Esophagus squamous epithelium (tissue), 4 donors: ENCODE measurements at regions not wholly inside any gene's neighbourhood (a gene's known extent, or its start where the extent isn't known, plus 50 kb on each side); places are given as distances from the start of the nearest gene placed in this dataset.

Experiments
- POLR2A ChIP-seq, 4 donors: fragments of 450-650 bp; IDR thresholded peaks; one replicate each; pipeline ENCODE4 v1.6.1; 2017; ENCODE audit warnings: antibody characterized with exemption in 4 of 4, mild to moderate bottlenecking in 4 of 4, moderate library complexity in 3 of 4
- TF ChIP-seq, protein P1 (sequence below), 6 experiments: fragments of 450-650 bp in 4 of 6; fragments of 200-600 bp in 2 of 6; sonication (generic) in 2 of 6; IDR thresholded peaks; one replicate each; pipeline ENCODE4 v1.5.1; 2016 to 2019; ENCODE audit warnings: antibody characterized with exemption in 6 of 6, mild to moderate bottlenecking in 4 of 6, moderate library complexity in 4 of 6

DNA sequence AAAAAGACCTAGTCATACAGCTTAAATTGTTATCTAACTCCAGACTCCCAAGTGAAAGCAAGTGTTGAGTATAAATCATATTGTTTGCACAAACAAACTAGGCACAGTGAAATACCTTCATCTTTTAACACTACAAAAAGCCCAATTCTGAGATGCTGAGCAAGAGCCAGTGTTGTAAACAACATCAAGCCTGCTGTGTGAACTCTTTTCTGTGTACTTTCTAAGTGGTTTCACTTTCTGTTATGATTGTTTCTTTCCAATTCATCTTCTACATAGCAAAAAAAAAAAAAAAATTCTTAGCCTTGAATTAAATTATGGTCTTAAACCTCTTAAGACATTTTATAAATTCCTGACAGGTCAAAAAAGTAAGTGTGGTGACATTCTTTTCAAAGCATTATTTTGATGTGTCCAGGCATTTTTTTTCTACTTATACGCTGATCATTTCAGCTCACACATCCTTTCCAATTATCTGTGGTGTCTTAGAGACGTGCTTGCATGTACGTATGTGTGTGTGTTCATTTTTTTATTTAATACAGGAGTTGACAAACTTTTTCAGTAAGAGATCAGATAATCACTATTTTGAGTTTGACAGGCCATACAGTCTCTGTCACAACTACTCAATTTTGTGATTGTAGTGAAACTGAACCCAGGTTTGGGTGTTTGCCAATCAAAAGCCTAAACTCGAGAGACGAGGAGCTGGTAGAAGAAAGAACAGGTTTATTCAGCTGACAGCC lies 556.1 kb downstream of the CDH9 start:
- TF ChIP-seq POLR2A (IDR thresholded peaks at IDR 0.05), result no peak
- TF ChIP-seq, protein P1, sequence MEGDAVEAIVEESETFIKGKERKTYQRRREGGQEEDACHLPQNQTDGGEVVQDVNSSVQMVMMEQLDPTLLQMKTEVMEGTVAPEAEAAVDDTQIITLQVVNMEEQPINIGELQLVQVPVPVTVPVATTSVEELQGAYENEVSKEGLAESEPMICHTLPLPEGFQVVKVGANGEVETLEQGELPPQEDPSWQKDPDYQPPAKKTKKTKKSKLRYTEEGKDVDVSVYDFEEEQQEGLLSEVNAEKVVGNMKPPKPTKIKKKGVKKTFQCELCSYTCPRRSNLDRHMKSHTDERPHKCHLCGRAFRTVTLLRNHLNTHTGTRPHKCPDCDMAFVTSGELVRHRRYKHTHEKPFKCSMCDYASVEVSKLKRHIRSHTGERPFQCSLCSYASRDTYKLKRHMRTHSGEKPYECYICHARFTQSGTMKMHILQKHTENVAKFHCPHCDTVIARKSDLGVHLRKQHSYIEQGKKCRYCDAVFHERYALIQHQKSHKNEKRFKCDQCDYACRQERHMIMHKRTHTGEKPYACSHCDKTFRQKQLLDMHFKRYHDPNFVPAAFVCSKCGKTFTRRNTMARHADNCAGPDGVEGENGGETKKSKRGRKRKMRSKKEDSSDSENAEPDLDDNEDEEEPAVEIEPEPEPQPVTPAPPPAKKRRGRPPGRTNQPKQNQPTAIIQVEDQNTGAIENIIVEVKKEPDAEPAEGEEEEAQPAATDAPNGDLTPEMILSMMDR (IDR thresholded peaks at IDR 0.05), result no peak
